ENCODE measurements at regions not wholly inside any gene's neighbourhood (a gene's known extent, or its start where the extent isn't known, plus 50 kb on each side); places are given as distances from the start of the nearest gene placed in this dataset.

DNA sequence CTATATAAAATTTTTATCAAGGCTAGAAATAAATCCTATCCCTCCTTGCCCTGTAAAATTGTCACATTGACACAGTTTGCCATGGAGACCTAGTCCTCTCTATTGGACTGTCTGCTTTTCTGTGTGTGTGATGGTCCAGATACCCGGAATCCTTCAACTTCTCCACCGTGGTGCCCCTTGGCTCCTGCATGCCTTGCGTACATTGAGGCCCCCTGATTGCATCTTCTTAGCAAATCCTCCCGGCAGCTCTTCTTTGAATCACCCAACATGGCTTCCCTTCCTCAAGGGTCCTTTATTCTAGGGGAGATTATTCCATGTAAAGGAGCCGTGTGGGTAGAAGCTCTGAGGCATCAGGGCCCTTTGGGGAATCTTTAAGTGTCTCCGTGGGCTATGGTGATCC is 219.5 kb downstream of the CDC5L start:
- ATAC-seq: no peak
- CTCF ChIA-PET: interaction anchor here (0.8 to 1.2 kb wide), 2 partner anchors 131 kb away, joined by 3 read pairs; no protein-coding TSS in a partner anchor
- TF ChIP-seq RELA (CRISPR knock-in tag; IDR thresholded peaks at IDR 0.05; ENCODE audit: borderline replicate concordance) (no peak), ZNF512 (CRISPR knock-in tag; IDR thresholded peaks at IDR 0.05; ENCODE audit: borderline replicate concordance) (no peak), GABPB1 (CRISPR knock-in tag; IDR thresholded peaks at IDR 0.05) (no peak), ZNF121 (CRISPR knock-in tag; IDR thresholded peaks at IDR 0.05) (no peak), NR1H2 (CRISPR knock-in tag; IDR thresholded peaks at IDR 0.05) (no peak), ELF4 (CRISPR knock-in tag; IDR thresholded peaks at IDR 0.05; ENCODE audit: low read depth) (no peak)
- TF ChIP-seq, protein P1, sequence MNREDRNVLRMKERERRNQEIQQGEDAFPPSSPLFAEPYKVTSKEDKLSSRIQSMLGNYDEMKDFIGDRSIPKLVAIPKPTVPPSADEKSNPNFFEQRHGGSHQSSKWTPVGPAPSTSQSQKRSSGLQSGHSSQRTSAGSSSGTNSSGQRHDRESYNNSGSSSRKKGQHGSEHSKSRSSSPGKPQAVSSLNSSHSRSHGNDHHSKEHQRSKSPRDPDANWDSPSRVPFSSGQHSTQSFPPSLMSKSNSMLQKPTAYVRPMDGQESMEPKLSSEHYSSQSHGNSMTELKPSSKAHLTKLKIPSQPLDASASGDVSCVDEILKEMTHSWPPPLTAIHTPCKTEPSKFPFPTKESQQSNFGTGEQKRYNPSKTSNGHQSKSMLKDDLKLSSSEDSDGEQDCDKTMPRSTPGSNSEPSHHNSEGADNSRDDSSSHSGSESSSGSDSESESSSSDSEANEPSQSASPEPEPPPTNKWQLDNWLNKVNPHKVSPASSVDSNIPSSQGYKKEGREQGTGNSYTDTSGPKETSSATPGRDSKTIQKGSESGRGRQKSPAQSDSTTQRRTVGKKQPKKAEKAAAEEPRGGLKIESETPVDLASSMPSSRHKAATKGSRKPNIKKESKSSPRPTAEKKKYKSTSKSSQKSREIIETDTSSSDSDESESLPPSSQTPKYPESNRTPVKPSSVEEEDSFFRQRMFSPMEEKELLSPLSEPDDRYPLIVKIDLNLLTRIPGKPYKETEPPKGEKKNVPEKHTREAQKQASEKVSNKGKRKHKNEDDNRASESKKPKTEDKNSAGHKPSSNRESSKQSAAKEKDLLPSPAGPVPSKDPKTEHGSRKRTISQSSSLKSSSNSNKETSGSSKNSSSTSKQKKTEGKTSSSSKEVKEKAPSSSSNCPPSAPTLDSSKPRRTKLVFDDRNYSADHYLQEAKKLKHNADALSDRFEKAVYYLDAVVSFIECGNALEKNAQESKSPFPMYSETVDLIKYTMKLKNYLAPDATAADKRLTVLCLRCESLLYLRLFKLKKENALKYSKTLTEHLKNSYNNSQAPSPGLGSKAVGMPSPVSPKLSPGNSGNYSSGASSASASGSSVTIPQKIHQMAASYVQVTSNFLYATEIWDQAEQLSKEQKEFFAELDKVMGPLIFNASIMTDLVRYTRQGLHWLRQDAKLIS (CRISPR knock-in tag; IDR thresholded peaks at IDR 0.05; ENCODE audit: borderline replicate concordance): no peak
- TF ChIP-seq, protein P2, sequence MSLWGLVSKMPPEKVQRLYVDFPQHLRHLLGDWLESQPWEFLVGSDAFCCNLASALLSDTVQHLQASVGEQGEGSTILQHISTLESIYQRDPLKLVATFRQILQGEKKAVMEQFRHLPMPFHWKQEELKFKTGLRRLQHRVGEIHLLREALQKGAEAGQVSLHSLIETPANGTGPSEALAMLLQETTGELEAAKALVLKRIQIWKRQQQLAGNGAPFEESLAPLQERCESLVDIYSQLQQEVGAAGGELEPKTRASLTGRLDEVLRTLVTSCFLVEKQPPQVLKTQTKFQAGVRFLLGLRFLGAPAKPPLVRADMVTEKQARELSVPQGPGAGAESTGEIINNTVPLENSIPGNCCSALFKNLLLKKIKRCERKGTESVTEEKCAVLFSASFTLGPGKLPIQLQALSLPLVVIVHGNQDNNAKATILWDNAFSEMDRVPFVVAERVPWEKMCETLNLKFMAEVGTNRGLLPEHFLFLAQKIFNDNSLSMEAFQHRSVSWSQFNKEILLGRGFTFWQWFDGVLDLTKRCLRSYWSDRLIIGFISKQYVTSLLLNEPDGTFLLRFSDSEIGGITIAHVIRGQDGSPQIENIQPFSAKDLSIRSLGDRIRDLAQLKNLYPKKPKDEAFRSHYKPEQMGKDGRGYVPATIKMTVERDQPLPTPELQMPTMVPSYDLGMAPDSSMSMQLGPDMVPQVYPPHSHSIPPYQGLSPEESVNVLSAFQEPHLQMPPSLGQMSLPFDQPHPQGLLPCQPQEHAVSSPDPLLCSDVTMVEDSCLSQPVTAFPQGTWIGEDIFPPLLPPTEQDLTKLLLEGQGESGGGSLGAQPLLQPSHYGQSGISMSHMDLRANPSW (CRISPR knock-in tag; conservative IDR thresholded peaks at IDR 0.05; ENCODE audit: low read depth): no peak
- TF ChIP-seq, protein P3, sequence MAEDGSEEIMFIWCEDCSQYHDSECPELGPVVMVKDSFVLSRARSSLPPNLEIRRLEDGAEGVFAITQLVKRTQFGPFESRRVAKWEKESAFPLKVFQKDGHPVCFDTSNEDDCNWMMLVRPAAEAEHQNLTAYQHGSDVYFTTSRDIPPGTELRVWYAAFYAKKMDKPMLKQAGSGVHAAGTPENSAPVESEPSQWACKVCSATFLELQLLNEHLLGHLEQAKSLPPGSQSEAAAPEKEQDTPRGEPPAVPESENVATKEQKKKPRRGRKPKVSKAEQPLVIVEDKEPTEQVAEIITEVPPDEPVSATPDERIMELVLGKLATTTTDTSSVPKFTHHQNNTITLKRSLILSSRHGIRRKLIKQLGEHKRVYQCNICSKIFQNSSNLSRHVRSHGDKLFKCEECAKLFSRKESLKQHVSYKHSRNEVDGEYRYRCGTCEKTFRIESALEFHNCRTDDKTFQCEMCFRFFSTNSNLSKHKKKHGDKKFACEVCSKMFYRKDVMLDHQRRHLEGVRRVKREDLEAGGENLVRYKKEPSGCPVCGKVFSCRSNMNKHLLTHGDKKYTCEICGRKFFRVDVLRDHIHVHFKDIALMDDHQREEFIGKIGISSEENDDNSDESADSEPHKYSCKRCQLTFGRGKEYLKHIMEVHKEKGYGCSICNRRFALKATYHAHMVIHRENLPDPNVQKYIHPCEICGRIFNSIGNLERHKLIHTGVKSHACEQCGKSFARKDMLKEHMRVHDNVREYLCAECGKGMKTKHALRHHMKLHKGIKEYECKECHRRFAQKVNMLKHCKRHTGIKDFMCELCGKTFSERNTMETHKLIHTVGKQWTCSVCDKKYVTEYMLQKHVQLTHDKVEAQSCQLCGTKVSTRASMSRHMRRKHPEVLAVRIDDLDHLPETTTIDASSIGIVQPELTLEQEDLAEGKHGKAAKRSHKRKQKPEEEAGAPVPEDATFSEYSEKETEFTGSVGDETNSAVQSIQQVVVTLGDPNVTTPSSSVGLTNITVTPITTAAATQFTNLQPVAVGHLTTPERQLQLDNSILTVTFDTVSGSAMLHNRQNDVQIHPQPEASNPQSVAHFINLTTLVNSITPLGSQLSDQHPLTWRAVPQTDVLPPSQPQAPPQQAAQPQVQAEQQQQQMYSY (CRISPR knock-in tag; IDR thresholded peaks at IDR 0.05): no peak
- Mint-ChIP-seq H3K27me3 (ENCODE audit: low read depth) (no peaks in the 10 kb centered on the region), H3K27ac (no peak overlapping the region), H3K4me1 (peaks cover 2% of the 10 kb centered on the region; the same call in 1 of the 2 replicates), H3K4me3 (no peak overlapping the region), H3K36me3 (no peaks in the 10 kb centered on the region), H3K9me3 (no peaks in the 10 kb centered on the region)
- POLR2A ChIA-PET: no interaction called here
- DNase-seq (ENCODE audit: low spot score): no peak

GRCh38 chr6:44608175-44608574 is 220.7 kb downstream of the CDC5L start:
- no peak overlapping the region for H3K4me3 Mint-ChIP-seq
- H3K9me3 Mint-ChIP-seq: no peaks in the 10 kb centered on the region
- ATAC-seq (no peak), DNase-seq (ENCODE audit: low spot score) (no peak)
- POLR2A ChIA-PET: no interaction called here
- CTCF ChIA-PET: interaction anchor here (1.2 kb wide), 1 partner anchor 133 kb away, joined by 3 read pairs; no protein-coding TSS in a partner anchor
- H3K36me3 Mint-ChIP-seq: no peaks in the 10 kb centered on the region
- H3K27ac Mint-ChIP-seq: no peak overlapping the region
- 0 out of 2 replicates have a peak, but pooled peaks cover 2% of the 10 kb centered on the region for H3K4me1 Mint-ChIP-seq
- no peaks in the 10 kb centered on the region for H3K27me3 Mint-ChIP-seq (ENCODE audit: low read depth)
- TF ChIP-seq ATF6 (CRISPR knock-in tag; IDR thresholded peaks at IDR 0.05): no peak
- TF ChIP-seq RELA (CRISPR knock-in tag; IDR thresholded peaks at IDR 0.05; ENCODE audit: borderline replicate concordance): no peak
- TF ChIP-seq JUN (CRISPR knock-in tag; IDR thresholded peaks at IDR 0.05): no peak
- no peak for TF ChIP-seq MYBL2 (CRISPR knock-in tag; IDR thresholded peaks at IDR 0.05)
- no peak for TF ChIP-seq ETV6 (CRISPR knock-in tag; IDR thresholded peaks at IDR 0.05)
- no peak for TF ChIP-seq GABPB1 (CRISPR knock-in tag; IDR thresholded peaks at IDR 0.05)
- TF ChIP-seq, protein P4, sequence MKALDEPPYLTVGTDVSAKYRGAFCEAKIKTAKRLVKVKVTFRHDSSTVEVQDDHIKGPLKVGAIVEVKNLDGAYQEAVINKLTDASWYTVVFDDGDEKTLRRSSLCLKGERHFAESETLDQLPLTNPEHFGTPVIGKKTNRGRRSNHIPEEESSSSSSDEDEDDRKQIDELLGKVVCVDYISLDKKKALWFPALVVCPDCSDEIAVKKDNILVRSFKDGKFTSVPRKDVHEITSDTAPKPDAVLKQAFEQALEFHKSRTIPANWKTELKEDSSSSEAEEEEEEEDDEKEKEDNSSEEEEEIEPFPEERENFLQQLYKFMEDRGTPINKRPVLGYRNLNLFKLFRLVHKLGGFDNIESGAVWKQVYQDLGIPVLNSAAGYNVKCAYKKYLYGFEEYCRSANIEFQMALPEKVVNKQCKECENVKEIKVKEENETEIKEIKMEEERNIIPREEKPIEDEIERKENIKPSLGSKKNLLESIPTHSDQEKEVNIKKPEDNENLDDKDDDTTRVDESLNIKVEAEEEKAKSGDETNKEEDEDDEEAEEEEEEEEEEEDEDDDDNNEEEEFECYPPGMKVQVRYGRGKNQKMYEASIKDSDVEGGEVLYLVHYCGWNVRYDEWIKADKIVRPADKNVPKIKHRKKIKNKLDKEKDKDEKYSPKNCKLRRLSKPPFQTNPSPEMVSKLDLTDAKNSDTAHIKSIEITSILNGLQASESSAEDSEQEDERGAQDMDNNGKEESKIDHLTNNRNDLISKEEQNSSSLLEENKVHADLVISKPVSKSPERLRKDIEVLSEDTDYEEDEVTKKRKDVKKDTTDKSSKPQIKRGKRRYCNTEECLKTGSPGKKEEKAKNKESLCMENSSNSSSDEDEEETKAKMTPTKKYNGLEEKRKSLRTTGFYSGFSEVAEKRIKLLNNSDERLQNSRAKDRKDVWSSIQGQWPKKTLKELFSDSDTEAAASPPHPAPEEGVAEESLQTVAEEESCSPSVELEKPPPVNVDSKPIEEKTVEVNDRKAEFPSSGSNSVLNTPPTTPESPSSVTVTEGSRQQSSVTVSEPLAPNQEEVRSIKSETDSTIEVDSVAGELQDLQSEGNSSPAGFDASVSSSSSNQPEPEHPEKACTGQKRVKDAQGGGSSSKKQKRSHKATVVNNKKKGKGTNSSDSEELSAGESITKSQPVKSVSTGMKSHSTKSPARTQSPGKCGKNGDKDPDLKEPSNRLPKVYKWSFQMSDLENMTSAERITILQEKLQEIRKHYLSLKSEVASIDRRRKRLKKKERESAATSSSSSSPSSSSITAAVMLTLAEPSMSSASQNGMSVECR (CRISPR knock-in tag; IDR thresholded peaks at IDR 0.05; ENCODE audit: borderline replicate concordance): no peak
- TF ChIP-seq CDX4 (CRISPR knock-in tag; IDR thresholded peaks at IDR 0.05; ENCODE audit: borderline replicate concordance): no peak
